Ovary (tissue), 7 donors: ENCODE measurements at regions not wholly inside any gene's neighbourhood (a gene's known extent, or its start where the extent isn't known, plus 50 kb on each side); places are given as distances from the start of the nearest gene placed in this dataset.

ENCODE experiments used
- DNase-seq, 5 donors: peaks; one replicate each; pipeline ENCODE4 v3.0.0-alpha.2; 2019 to 2020
- H3K27ac ChIP-seq, 2 donors: fragments of 200-600 bp; one replicate each; pipeline versions ENCODE4 v1.5.1 to v1.8.0; 2019 to 2022
- H3K27me3 ChIP-seq: fragments of 200-600 bp; one replicate; pipeline ENCODE4 v1.8.0; 2022
- H3K36me3 ChIP-seq: fragments of 200-600 bp; sonication (generic); one replicate; pipeline ENCODE4 v1.5.1; 2019
- H3K4me1 ChIP-seq: one replicate; pipeline ENCODE4 v1.8.1; 2013; ENCODE audit warnings: mild to moderate bottlenecking, moderate library complexity; ENCODE audit not compliant: insufficient read depth
- H3K4me3 ChIP-seq: fragments of 200-600 bp; sonication (generic); one replicate; pipeline ENCODE4 v1.5.1; 2017
- H3K9me3 ChIP-seq, 2 donors: fragments of 200-600 bp in 1 of 2; sonication (generic) in 1 of 2; one replicate each; pipeline versions ENCODE4 v1.5.1 to v1.8.1; 2013 to 2019; ENCODE audit warnings: mild to moderate bottlenecking in 1 of 2, moderate library complexity in 1 of 2
- EP300 ChIP-seq: sonication (generic); formaldehyde crosslinking; IDR thresholded peaks from one replicate; pipeline ENCODE4 v1.6.1; 2017; ENCODE audit warnings: antibody characterized with exemption
- POLR2A ChIP-seq: fragments of 450-650 bp; IDR thresholded peaks from one replicate; pipeline ENCODE4 v1.6.1; 2017; ENCODE audit warnings: antibody characterized with exemption, mild to moderate bottlenecking, moderate library complexity
- WGBS, 3 donors: extraction: QIAGEN DNeasy Blood & Tissue Kit in 1 of 3; methylation state at CpG; one replicate each; pipeline versions ENCODE4 v1.1.5 to v1.1.7; 2013 to 2017; 5-methylcytosine and 5-hydroxymethylcytosine counted together
- intact Hi-C, 4 donors: fragments of 100-400 bp; cut with DNase I; formaldehyde crosslinking; loops; one replicate each; pipeline versions ENCODE4 v1.11.0 to v1.15.1; 2022 to 2023
- TF ChIP-seq, protein P1 (sequence below), 3 donors: fragments of 450-650 bp in 2 of 3; fragments of 200-600 bp in 1 of 3; IDR thresholded peaks; one replicate each; pipeline versions ENCODE4 v1.5.1 to v1.8.0; 2016 to 2022; ENCODE audit warnings: antibody characterized with exemption in 3 of 3, mild to moderate bottlenecking in 1 of 3
- donor health status: DM: no; HTN: no; CAD: no; lungs with moderate emphysema.
- donor health status: DM: no; HTN: no; CAD: no.
- donor health status: Bipolar disorder and iron deficiency.
- donor health status: DM: no; HTN: no; CAD: no.
- donor health status: DM: yes; HTN: yes; CAD: no.

DNA sequence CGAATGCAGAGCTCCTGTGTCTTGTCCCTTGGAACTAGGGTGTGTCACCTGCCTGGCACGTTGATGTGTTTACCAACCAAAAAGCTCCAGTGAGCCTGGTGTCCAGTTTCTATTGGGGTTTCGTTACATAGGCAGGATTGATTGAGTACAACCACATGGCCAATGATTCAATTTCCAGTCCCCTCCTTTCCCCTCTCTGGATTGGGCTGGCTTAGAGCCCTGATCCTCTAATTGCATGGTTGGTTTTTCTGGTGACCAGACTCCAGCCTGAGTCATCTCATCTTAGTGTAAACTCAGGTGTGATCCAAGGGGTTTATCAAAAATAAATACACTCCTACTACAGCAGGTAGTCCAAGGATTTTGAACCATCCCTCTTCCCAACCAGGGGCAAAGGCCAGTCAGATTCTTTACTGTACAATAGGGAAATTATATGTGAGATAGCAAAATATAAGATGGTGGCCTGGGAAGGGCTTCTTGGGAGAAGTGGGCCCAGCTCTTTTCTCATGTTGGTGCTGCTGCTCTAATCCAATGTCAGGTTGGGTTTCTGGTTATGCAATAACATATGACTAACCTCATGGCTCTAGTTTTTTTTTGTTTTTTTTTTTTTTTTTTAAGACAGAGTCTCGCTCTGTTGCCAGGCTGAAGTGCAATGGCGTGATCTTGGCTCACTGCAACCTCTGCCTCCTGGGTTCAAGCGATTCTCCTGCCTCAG lies 64.7 kb upstream of the MGAT5 start:
- Histone ChIP-seq H3K9me3 (no peaks in the 10 kb centered on the region), H3K4me1 (peaks cover 11% of the 10 kb centered on the region), H3K36me3 (no peaks in the 10 kb centered on the region), H3K4me3 (no peak overlapping the region), H3K27me3 (no peaks in the 10 kb centered on the region), H3K27ac (no peak overlapping the region)
- no peak for DNase-seq
- intact Hi-C loops = no loop called here
- TF ChIP-seq, protein P1, sequence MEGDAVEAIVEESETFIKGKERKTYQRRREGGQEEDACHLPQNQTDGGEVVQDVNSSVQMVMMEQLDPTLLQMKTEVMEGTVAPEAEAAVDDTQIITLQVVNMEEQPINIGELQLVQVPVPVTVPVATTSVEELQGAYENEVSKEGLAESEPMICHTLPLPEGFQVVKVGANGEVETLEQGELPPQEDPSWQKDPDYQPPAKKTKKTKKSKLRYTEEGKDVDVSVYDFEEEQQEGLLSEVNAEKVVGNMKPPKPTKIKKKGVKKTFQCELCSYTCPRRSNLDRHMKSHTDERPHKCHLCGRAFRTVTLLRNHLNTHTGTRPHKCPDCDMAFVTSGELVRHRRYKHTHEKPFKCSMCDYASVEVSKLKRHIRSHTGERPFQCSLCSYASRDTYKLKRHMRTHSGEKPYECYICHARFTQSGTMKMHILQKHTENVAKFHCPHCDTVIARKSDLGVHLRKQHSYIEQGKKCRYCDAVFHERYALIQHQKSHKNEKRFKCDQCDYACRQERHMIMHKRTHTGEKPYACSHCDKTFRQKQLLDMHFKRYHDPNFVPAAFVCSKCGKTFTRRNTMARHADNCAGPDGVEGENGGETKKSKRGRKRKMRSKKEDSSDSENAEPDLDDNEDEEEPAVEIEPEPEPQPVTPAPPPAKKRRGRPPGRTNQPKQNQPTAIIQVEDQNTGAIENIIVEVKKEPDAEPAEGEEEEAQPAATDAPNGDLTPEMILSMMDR (IDR thresholded peaks at IDR 0.05) = no peak
- TF ChIP-seq EP300 = no peak
- TF ChIP-seq POLR2A = no peak
- 87 to 89% (median 87%) methylated on average over 6 of the region's 6 CpGs for WGBS, 3 donors

DNA sequence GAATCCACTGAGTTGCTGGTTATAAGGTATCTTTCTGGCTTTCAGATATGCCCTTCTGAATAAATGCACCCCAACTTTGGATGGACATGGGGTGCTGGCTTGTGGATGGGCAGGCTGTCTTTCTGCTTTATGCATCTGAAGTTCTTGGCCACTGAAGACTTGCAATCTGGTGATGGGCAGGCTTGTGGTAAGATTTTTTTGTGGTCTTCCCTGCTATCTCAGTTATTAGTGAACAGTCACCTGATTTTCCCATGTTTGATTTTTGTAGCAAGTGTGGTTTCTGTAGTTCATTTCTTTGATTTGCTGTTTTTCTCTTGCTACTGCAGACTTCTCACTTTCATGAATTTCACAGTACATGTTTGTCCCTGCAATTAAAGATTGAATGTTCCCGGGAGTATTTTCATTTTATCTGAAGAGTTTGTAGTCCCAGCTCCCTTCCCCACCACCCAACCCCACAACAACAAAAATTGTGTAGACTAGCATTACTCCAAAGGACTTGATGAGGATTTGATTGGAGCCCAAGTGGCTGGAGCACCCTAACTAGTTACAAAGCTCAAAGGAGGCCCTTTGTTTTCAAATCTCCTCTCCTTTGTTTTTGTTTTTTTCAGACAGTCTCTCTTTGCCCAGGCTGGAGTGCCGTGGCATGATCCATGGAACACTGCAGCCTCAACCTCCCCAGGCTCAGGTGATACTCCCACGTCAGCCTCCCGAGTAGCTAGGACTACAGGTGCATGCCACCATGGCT lies 63.6 kb upstream of the MGAT5 start:
- 60 to 67% (median 62%) methylated on average over 4 of the region's 4 CpGs for WGBS, 3 donors
- no peak for DNase-seq
- Histone ChIP-seq H3K9me3 (no peaks in the 10 kb centered on the region), H3K36me3 (no peaks in the 10 kb centered on the region), H3K27me3 (no peaks in the 10 kb centered on the region), H3K27ac (no peak overlapping the region), H3K4me3 (no peak overlapping the region), H3K4me1 (peaks cover 11% of the 10 kb centered on the region)
- intact Hi-C loops = no loop called here
- TF ChIP-seq, protein P1 (IDR thresholded peaks at IDR 0.05) = no peak
- TF ChIP-seq EP300 (no peak), POLR2A (no peak)

DNA sequence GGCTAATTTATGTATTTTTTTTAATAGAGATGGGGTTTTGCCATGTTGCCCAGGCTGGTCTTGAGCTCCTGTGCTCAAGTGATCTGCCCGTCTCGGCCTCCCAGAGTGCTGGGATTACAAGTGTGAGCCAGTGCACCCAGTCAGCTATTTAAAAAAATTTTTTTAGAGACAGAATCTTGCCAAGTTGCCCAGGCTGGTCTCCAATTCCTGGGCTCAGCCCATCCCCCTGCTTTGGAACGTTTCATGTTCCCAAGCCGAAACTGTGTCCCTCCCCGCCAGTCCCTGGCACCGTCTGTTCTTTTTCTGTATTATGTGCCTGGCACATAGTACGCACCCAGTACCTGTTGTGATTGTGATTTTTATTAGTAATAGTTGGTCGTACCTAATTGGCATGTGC lies 63.1 kb upstream of the MGAT5 start:
- H3K4me1 ChIP-seq = peaks cover 11% of the 10 kb centered on the region
- H3K27ac ChIP-seq = no peak overlapping the region
- TF ChIP-seq EP300 (no peak), POLR2A (no peak)
- TF ChIP-seq, protein P1 (IDR thresholded peaks at IDR 0.05) = no peak
- no peaks in the 10 kb centered on the region for H3K27me3 ChIP-seq
- no peak overlapping the region for H3K4me3 ChIP-seq
- no peak for DNase-seq
- H3K9me3 ChIP-seq = no peaks in the 10 kb centered on the region
- WGBS, 3 donors = 85 to 90% (median 87%) methylated on average over 8 of the region's 8 CpGs
- intact Hi-C loops = no loop called here
- H3K36me3 ChIP-seq = no peaks in the 10 kb centered on the region

DNA sequence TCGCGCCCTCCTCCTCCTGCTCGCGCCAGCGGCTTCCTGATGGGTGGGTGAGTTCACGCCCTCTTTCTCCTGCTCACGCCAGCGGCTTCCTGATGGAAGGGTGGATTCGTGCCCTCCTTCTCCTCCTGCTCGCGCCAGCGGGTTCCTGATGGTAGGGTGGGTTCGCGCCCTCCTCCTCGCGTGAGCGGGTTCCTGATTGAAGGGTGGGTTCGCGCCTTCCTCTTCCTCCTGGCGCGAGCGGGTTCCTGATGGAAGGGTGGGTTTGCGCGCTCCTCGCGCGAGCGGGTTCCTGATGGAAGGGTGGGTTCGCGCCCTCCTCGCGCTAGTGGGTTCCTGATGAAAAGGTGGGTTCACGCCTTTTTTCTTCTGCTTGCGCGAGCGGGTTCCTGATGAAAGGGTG lies 62.0 kb upstream of the MGAT5 start:
- 96 to 98% (median 97%) methylated on average over 36 of the region's 36 CpGs for WGBS, 3 donors
- Histone ChIP-seq H3K4me1 (peaks cover 11% of the 10 kb centered on the region), H3K4me3 (no peak overlapping the region), H3K27me3 (no peaks in the 10 kb centered on the region), H3K9me3 (no peaks in the 10 kb centered on the region), H3K27ac (no peak overlapping the region), H3K36me3 (no peaks in the 10 kb centered on the region)
- DNase-seq = no peak
- TF ChIP-seq EP300 (no peak), POLR2A (no peak)
- TF ChIP-seq, protein P1 (IDR thresholded peaks at IDR 0.05) = no peak
- intact Hi-C loops = no loop called here
